Activated naive CD4-positive, alpha-beta T cell treated with anti-CD3 and anti-CD28 coated beads, Interleukin-2, amount 50 U/mL, for 16 hours (primary cell): ENCODE measurements at regions not wholly inside any gene's neighbourhood (a gene's known extent, or its start where the extent isn't known, plus 50 kb on each side); places are given as distances from the start of the nearest gene placed in this dataset.
"Not testable (repeated sequence)": the region's sequence is repeated elsewhere in the genome, so short reads cannot be mapped to it uniquely, and the experiment has no call there.

Experiments
- DNase-seq: peaks from one replicate; pipeline ENCODE4 v3.0.0-alpha.2; 2020

DNA sequence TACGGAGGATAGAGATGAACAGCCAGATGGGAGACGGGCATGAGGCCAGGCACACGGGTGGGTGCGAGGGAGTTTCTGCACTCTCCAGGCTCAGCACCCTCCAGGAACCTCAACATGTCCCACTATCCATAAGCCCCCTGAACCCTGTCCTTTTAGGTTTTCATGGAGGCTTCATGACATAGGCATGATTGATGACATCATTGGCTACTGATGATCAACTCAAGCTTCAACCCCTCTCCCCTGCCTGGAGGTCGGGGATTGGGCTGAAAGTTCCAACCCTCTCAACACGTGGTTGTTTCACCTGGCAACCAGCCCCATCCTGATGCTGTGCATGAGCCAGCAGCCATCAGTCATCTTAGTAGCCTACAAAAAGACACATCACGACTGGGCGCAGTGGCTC, 360.7 kb upstream of the AUTS2 start:
- no peak for DNase-seq

DNA sequence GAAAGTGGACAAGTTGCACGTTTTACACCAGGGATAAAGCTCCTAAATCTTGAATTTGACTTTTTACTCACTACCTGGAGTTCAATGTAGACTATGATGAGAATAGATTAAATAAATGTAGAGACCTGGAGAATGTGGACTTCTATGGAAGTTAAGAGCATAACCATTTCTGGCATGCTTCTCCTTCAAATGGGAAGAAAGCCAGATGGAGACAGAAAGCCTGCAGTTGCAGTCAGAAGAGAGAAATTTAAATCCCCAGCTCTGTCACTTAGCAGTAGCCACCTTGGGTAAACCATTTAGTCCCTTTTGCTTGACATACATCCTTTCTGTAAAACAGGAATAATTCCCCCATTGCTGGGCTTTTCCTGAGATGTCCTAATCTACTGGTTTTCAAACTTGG, 355.3 kb upstream of the AUTS2 start:
- no peak for DNase-seq

DNA sequence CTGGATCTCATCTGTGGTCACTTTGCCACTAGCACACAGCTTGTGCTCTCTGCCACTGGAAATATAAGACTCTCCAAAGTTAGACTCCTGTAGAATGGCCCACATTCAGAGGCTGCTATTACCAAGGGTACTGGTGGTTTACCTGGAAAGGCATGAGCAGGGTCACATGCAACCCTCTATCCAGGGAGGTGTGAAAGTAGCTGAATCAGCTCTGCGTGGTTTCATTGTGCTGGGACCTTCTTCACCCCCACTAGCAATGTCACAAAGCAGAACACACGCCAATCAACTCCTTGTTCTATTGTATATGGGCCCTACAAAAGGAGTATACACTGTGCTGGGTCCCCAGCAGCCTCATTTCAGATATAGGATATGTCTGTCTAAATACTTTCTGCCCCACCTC, 353.6 kb upstream of the AUTS2 start:
- DNase-seq, result no peak

GRCh38 chr7:69245646-69246045, 352.6 kb upstream of the AUTS2 start:
- DNase-seq, result no peak

GRCh38 chr7:69246758-69247157, 351.5 kb upstream of the AUTS2 start:
- no peak for DNase-seq

DNA sequence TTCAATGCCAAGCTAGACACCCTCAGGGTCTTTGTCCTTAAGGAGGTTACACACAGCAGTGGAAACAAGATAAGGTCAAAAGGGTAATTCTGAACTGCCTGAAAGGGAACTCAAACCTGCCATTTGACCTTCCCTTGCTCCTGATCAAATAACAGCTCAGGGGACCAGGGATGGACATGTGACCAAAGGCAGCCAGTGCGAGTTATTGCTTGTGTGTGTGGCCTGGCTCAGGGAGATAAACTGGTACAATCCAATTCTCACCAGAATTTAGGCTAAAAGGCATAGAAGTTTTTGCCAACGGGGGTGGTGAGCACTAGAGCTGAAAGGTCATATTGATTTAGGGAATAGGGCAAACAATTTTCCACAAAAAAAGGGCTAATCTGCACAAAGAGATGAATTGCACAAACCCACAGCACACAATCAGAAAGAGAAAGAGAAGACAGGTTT, 349.9 kb upstream of the AUTS2 start:
- DNase-seq, result not testable (repeated sequence)

DNA sequence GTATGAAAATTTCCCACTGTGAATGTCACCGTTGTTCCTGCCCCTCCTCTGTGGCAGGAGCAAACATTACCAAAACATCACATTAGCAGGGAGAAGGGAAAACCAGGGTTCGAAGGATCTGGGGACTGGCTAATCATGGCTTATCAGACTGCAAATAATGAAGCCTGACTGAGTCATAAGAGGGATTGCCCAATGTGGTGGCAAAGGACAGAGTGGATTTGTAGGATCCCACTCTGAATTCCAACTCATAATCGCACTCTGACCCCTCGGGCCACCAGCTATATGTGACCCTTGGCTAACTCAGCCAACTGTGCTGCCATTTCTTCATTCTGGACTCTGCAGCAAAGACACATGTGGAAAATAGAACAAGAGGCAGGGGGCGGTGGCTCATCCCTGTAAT, 347.3 kb upstream of the AUTS2 start:
- DNase-seq, result no peak

- no peak for DNase-seq
Observed at GRCh38 chr7:69254643-69255042, 343.6 kb upstream of the AUTS2 start.

GRCh38 chr7:69256634-69257081, 341.6 kb upstream of the AUTS2 start:
- no peak for DNase-seq

DNA sequence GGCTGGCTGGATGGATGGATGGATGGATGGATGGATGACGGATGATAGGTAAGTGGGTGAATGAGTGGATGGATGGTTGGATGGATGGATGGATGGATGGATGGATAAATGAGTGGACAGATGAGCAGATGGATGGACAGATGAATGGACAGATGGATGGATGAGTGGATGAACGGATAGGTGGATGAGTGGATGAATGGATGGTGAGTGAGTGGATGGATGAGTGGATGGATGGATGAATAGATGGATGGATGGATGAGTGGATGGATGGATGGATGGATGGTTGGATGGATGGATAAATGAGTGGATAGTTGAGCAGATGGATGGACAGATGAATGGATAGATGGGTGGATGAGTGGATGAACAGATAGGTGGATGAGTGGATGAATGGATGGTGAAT, 340.7 kb upstream of the AUTS2 start:
- DNase-seq, result no peak

GRCh38 chr7:69259445-69259844, 338.8 kb upstream of the AUTS2 start:
- DNase-seq, result no peak

- DNase-seq, result no peak
Observed at GRCh38 chr7:69260023-69260422, 338.3 kb upstream of the AUTS2 start.

DNA sequence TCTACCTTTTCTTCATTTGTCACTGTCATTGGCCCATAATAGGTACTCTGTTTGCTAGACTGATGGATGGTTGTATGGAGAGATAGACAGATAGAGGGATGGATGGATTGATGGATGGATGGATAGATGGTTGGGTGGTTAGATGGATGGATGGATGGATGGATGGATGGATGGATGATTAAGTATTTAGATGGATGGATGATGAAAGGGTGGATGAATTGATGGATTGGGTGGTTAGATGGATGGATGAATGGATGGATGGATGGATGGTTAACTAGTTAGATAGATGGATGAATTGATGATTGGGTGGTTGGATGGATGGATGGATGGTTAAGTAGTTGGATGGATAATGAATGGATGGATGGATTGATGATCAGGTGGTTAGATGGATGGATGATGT, 334.7 kb upstream of the AUTS2 start:
- DNase-seq, result no peak

- no peak for DNase-seq
Observed at GRCh38 chr7:69269806-69270205, 328.5 kb upstream of the AUTS2 start.

DNA sequence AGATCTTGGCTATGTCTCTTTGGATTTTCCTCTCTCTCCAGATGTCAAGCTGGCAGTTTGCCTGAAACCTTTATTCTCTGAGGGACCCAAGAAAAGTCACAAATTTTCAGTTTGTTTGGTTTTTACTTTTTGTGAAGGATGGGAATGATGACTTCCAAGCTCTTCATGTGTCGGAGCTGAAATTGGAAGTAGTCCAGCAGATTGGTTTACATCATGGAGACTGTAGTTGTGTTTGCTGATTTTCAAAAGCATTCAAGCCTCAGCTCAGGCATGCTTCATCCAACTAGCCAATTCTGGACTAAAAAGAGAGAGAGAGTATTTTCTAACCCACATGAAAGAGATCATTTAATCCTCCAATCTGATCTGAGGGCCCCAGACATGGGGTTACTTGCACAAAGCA, 326.2 kb upstream of the AUTS2 start:
- DNase-seq, result no peak

DNA sequence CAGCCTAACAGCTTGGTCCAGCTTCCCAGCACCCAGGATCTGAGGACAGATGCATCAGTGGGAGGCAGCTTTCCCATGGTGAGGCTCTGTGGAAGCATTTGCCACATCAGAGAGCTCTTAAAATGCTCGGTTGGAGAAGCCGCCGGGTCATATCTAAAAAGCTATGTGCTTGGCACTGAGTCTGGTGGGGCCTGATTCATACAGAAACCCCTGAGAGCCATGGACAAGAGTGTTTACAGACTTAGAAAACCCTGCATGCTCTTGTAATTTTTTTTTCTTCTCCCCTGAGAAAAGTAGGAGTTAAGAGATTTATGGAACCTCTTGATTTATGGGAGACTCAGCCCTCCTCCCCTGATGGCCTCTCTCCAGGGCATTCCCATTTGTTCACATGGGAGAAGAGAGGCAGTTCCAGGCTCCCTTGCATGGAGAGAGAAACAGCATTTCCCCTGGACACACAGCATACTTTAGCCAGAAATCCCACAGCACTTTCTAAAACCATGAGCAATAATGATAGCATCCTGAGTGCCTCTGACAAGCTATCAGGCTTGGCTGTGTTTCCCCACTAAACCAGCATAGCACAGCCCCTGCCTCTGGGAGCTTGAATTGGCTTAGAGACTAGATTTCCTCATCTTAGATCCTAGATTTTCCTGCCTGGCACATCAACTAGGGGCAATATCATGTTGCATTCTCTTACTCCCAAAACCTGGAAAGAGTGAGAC, 322.1 kb upstream of the AUTS2 start:
- DNase-seq, result no peak

DNA sequence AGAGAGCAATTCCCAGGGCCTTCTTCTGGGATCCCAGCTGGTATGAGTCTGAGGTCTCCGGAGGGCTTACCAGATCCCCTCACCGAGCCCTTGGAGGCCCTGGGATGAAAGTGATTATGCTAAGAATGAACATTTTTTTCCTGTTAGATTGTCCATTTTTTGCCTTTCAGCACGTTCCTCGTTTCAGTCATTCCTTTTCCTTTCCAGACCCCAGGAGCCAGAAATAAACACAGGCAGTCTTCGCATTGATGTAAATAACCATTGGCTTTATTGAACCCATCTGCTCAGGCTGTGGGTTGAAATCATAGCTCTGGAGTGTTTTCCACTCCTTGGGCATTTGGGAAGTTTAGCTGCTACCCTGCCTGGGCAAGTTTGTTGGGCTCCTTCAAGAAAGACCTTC, 320.9 kb upstream of the AUTS2 start:
- no peak for DNase-seq

DNA sequence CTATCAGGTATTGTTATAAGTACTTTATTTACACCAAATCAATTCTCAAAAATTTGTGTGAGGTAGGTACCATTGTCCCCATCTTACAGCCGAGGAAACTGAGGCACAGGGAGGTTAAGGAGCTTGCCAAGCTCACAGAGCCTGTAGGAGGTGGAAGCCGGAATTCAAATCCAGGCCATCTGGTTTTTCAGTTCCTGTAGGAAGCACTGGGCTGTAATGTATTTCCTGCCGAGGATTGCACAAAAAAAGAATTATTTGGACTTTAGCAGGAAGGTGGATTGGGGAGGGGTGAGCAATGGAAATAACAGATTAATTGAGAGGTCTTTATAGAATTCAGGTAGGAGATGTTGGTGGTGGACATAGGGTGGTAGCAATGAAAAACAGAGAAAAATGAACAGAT, 315.3 kb upstream of the AUTS2 start:
- DNase-seq, result no peak

GRCh38 chr7:69283421-69283820, 314.9 kb upstream of the AUTS2 start:
- no peak for DNase-seq

DNA sequence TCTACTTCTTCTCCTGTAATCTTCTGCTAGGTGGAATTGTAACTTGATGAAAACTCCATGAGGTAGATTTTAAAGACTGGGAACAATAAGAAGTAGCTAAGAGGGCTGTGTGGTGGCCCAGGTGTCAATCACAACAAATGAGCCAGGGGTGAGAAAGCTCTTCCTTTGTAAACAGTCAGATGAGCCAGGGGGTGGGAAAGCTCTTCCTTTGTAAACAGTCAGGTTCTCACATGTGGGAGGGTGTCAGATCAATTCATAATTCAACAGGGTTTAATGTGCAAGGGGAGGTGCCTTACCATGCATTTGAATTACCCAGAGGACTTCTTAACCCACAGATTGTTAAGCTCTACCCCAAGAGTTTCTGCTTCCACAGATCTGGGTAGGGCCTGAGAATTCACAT, 312.4 kb upstream of the AUTS2 start:
- no peak for DNase-seq

GRCh38 chr7:69295977-69296376, 302.3 kb upstream of the AUTS2 start:
- no peak for DNase-seq

DNA sequence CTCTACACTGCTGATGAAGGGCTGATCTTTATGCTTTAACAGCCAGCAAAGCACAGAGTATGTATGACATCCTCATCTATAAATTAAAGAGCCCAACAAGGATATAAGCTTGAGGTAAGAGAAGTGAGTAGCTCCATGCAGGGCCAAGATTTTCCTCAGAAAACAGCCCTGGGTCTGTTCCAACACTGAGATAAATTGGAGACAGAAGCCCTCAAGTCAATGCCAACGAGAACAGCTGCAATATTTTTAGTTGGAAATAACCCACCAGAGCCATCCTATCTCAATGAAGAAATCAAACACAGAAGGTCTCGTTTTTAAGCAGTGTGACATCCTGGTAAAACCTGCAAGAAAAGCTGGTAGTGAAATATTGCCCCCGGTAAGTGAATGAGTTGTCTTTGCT, 297.0 kb upstream of the AUTS2 start:
- DNase-seq, result no peak

DNA sequence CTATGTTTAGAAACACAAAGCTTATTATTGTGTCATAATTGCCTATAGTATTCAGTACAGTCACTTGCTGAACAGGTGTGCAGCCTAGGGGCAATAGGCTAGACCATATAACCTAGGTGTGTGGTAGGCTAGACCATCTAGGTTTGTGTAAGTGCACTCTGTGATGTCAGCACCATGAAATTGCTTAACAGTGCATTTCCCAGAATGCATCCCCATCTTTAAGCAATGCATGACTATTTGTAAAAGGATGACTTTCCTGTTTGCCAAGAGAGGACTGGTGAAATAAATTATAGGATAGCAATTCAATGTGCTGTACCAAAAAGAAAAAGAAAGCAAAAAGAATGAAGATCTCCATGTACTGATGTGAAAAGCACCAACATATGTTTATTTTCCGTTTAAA, 288.7 kb upstream of the AUTS2 start:
- no peak for DNase-seq

- DNase-seq, result no peak
Observed at GRCh38 chr7:69311489-69311888, 286.8 kb upstream of the AUTS2 start.

GRCh38 chr7:69313852-69314251, 284.4 kb upstream of the AUTS2 start:
- DNase-seq, result not testable (repeated sequence)
